Effector memory CD4-positive, alpha-beta T cell (primary cell): ENCODE measurements at regions not wholly inside any gene's neighbourhood (a gene's known extent, or its start where the extent isn't known, plus 50 kb on each side); places are given as distances from the start of the nearest gene placed in this dataset.

Experiments used
- DNase-seq, 3 donors: peaks; one replicate each; pipeline ENCODE4 v3.0.0-alpha.2; 2020
- H3K27ac ChIP-seq: 2 replicates; pipeline ENCODE4 v1.7.0; 2013; ENCODE audit warnings: mild to moderate bottlenecking, low read length, moderate library complexity; ENCODE audit not compliant: insufficient read depth, poor library complexity, severe bottlenecking
- H3K27me3 ChIP-seq: replicated peaks from 2 replicates; pipeline ENCODE4 v1.7.0; 2013; ENCODE audit warnings: mild to moderate bottlenecking, low read length; ENCODE audit not compliant: insufficient read depth, control insufficient read depth, poor library complexity, severe bottlenecking
- H3K36me3 ChIP-seq: 2 replicates; pipeline ENCODE4 v1.7.0; 2013; ENCODE audit warnings: mild to moderate bottlenecking, low read length, moderate library complexity; ENCODE audit not compliant: control insufficient read depth, insufficient read depth
- H3K4me1 ChIP-seq: 2 replicates; pipeline ENCODE4 v1.7.0; 2013; ENCODE audit warnings: low read length, mild to moderate bottlenecking; ENCODE audit not compliant: control insufficient read depth, insufficient read depth, poor library complexity, severe bottlenecking
- H3K4me3 ChIP-seq: 2 replicates; pipeline ENCODE4 v1.7.0; 2013; ENCODE audit warnings: low read length, low read depth, mild to moderate bottlenecking; ENCODE audit not compliant: insufficient read depth, poor library complexity, severe bottlenecking
- H3K9me3 ChIP-seq: 2 replicates; pipeline ENCODE4 v1.7.0; 2013; ENCODE audit warnings: mild to moderate bottlenecking, low read length, moderate library complexity; ENCODE audit not compliant: control insufficient read depth

GRCh38 chr12:124423761-124424515 lies 129.0 kb downstream of the RFLNA start:
- DNase-seq = no peak
- no peaks in the 10 kb centered on the region for H3K4me1 ChIP-seq
- H3K27ac ChIP-seq = no peak overlapping the region

GRCh38 chr12:124422570-124423523 lies 128.0 kb downstream of the RFLNA start:
- Histone ChIP-seq H3K4me3 (no peak overlapping the region), H3K9me3 (no peaks in the 10 kb centered on the region), H3K27me3 (no peaks in the 10 kb centered on the region), H3K27ac (no peak overlapping the region), H3K36me3 (peaks cover 69% of the 10 kb centered on the region), H3K4me1 (no peaks in the 10 kb centered on the region)
- no peak for DNase-seq

More at GRCh38 chr12:124423761-124424515, 129.0 kb downstream of the RFLNA start:
- Histone ChIP-seq H3K36me3 (peaks cover 69% of the 10 kb centered on the region), H3K27me3 (no peaks in the 10 kb centered on the region), H3K9me3 (no peaks in the 10 kb centered on the region), H3K4me3 (no peak overlapping the region)

DNA sequence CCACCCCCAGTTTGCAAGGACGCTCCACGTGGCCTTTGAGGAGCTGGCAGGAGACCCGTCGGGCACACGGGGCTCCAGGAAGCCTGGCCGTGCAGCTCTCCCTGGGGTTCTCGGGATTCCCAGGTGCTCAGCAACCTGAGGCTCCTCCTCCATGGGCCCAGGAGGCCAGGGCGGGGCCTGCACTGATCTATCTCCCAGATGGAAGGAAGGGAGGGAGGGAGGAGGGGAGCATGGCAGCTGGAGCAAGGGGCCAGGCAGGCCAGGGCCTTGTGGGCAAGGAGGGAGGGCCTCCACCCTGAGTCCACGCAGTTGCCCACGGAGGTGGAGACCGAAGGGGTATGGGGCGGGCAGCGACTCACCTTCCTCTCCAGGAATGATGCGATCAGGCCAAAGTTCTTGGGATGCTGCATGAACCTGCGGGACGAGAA lies 127.3 kb downstream of the RFLNA start:
- Histone ChIP-seq H3K27ac (no peak overlapping the region), H3K36me3 (peaks cover 74% of the 10 kb centered on the region), H3K9me3 (no peaks in the 10 kb centered on the region), H3K4me1 (no peaks in the 10 kb centered on the region), H3K4me3 (no peak overlapping the region), H3K27me3 (no peaks in the 10 kb centered on the region)
- no peak for DNase-seq

- H3K4me3 ChIP-seq = no peak overlapping the region
- H3K36me3 ChIP-seq = peaks cover 65% of the 10 kb centered on the region
- no peak overlapping the region for H3K27ac ChIP-seq
These were observed 126.2 kb downstream of the RFLNA start for GRCh38 chr12:124420996-124421674.

GRCh38 chr12:124420041-124420995 lies 125.4 kb downstream of the RFLNA start:
- Histone ChIP-seq H3K27me3 (no peaks in the 10 kb centered on the region), H3K27ac (no peak overlapping the region), H3K4me3 (no peak overlapping the region), H3K9me3 (no peaks in the 10 kb centered on the region), H3K4me1 (no peaks in the 10 kb centered on the region), H3K36me3 (peaks cover 57% of the 10 kb centered on the region)
- DNase-seq = no peak

More at GRCh38 chr12:124420996-124421674, 126.2 kb downstream of the RFLNA start:
- no peaks in the 10 kb centered on the region for H3K27me3 ChIP-seq
- no peaks in the 10 kb centered on the region for H3K9me3 ChIP-seq
- DNase-seq = no peak
- H3K4me1 ChIP-seq = no peaks in the 10 kb centered on the region

DNA sequence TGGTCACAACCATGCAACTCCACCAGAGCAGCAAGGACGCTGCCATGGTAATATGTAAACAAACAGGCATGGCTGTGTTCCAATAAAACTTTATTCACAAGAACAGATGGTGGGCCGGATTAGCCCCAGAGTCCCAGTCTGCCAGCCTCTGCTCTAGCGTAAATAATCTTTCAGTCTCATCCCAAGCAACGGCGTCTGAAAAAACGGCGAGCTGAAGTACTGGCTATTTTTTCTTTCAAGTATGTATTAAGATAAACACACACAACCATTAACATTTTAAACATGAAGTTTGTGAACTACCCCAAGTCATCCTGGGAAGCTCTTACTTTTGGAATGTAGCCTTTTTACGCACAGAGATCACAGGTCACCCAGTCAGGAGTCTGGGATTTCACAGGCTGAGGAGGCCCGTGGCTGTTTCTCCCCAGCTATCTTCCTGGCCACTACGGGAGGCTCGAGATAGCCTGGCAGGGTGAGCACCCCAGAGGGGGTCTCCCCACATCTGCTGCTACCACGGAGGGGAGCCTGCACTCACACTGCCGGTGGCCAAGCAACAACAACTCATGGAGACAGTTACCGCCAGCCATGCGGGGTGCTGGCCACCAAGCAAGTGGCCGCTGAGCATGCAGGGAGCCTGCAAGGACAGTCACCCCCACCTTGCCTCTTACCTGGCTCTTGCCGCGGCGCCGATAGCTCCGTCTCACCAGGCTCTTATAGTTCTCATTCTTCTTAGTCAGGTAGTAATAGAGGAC lies 124.6 kb downstream of the RFLNA start:
- H3K4me3 ChIP-seq = no peak overlapping the region
- H3K27ac ChIP-seq = no peak overlapping the region
- H3K9me3 ChIP-seq = no peaks in the 10 kb centered on the region
- H3K27me3 ChIP-seq = no peaks in the 10 kb centered on the region
- no peaks in the 10 kb centered on the region for H3K4me1 ChIP-seq
- DNase-seq = no peak
- peaks cover 51% of the 10 kb centered on the region for H3K36me3 ChIP-seq

- H3K36me3 ChIP-seq = peaks cover 54% of the 10 kb centered on the region
- H3K4me3 ChIP-seq = no peak overlapping the region
- no peak for DNase-seq
- H3K9me3 ChIP-seq = no peaks in the 10 kb centered on the region
- H3K4me1 ChIP-seq = no peaks in the 10 kb centered on the region
- no peaks in the 10 kb centered on the region for H3K27me3 ChIP-seq
- no peak overlapping the region for H3K27ac ChIP-seq
These were observed 123.9 kb downstream of the RFLNA start for GRCh38 chr12:124418791-124419190.

DNA sequence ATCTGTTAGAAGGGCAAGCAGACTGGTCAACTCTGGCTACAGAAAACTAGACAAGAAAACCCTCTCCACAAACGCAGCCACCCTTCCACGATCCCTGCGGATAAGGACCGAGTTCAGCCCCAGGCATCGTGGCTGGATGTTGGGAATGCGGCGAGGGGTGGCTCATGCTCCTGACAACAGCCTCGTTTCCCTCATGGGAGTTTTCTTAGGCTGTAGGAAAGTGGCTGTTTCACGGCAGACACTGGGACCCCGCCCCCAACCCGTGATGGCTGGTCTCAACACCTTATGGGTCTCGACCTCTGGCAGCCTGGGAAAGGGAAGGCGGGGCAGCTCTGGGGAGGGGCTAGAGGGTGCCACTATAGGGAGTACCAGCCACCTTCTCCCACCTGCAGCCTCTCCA lies 123.3 kb downstream of the RFLNA start:
- Histone ChIP-seq H3K4me3 (no peak overlapping the region), H3K27ac (no peak overlapping the region), H3K9me3 (no peaks in the 10 kb centered on the region), H3K27me3 (no peaks in the 10 kb centered on the region), H3K36me3 (peaks cover 49% of the 10 kb centered on the region), H3K4me1 (no peaks in the 10 kb centered on the region)
- no peak for DNase-seq
